LNCAP (cell line): ENCODE measurements at regions not wholly inside any gene's neighbourhood (a gene's known extent, or its start where the extent isn't known, plus 50 kb on each side); places are given as distances from the start of the nearest gene placed in this dataset.

Source experiments
- TF ChIP-seq, protein P1 (sequence below): fragments of 450-650 bp; IDR thresholded peaks from 2 replicates; pipeline ENCODE4 v1.5.1; 2017; ENCODE audit warnings: mild to moderate bottlenecking

DNA sequence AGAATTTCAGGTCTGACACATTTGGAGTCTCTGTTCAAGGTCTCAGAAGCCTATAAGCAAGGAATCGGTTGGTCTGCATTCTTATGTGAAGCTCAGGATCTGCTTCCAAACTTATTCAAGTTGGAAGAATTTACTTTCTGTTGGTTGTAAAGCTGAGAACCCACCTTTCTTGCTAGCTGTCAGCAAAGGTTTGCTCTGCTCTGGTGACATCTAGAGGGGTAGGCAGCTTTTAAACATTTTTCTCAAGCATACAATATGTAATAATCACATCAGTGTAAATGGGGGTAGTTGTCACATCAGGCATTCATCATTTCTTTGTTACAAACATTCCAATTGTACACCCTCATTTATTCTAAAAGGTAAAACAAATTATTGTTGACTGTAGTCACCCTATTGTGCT lies 935.2 kb downstream of the TRAM1L1 start:
- TF ChIP-seq, protein P1, sequence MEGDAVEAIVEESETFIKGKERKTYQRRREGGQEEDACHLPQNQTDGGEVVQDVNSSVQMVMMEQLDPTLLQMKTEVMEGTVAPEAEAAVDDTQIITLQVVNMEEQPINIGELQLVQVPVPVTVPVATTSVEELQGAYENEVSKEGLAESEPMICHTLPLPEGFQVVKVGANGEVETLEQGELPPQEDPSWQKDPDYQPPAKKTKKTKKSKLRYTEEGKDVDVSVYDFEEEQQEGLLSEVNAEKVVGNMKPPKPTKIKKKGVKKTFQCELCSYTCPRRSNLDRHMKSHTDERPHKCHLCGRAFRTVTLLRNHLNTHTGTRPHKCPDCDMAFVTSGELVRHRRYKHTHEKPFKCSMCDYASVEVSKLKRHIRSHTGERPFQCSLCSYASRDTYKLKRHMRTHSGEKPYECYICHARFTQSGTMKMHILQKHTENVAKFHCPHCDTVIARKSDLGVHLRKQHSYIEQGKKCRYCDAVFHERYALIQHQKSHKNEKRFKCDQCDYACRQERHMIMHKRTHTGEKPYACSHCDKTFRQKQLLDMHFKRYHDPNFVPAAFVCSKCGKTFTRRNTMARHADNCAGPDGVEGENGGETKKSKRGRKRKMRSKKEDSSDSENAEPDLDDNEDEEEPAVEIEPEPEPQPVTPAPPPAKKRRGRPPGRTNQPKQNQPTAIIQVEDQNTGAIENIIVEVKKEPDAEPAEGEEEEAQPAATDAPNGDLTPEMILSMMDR = no peak

DNA sequence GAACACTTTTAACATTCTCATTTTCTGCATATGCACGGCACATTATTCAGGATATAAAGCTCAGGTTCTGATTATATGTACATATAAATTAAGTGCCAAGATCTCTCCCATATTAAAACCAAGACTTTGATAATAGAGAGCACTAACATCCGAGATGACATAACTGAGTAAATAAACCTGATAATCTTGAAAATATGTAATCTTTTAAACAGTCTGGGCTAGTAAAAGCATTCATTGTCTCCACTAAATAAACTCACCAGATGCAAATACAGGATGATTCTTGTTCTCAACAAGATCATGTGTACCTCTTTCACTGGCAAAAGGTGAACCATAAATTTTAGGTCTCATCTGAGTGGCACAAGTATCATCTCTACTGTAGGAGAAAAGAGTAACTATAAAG lies 942.2 kb downstream of the TRAM1L1 start:
- TF ChIP-seq, protein P1 = no peak

DNA sequence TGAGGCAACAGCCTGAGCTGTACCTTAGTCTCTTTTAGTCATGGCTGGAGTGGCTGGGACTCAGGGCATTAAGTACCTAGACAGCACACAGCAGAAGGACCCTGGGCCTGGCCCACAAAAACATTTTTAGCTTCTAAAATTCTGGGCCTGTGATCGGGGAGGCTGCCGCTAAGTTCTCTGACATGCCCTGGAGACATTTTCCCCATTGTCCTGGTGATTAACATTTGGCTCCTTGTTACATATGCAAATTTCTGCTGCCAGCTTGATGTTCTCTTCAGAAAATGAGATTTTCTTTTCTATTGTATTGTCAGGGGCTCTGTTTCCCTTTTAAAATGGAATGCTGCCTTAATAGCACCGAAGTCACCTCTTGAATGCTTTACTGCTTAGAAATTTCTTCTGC lies 952.4 kb downstream of the TRAM1L1 start:
- TF ChIP-seq, protein P1 = no peak

DNA sequence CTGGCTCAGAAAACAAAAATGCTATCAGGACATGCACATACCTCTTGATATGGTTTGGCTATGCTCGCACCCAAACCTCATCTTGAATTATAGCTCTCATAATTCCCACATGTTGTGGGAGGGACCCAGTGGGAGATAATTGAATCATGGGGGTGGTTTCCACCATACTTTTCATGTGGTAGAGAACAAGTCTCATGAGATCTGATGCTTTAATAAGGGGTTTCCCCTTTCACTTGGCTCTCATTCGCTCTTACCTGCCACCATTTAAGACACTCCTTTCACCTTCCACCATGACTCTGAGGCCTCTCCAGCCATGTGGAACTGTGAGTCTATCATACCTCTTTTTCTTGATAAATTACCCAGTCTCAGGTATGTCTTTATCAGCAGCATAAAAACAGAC lies 958.6 kb downstream of the TRAM1L1 start:
- TF ChIP-seq, protein P1 = no peak

DNA sequence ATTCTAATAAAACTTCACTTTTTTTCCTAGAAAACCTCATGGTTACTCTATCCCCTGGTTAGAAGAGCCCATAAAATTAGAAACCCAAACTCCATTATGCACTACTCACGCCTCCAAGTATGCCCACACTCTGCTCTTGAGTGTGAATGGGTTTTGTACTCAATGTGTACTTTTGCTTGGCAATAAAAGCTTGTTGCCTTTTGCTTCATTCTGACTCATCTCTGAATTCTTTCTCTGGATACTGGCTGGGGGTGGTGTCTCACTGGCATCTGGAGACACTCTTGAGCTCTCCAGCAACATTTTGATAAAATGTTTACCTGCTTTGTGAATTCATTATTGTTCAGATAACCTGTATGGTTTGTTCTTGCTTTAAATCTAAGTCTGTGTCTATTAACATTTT lies 963.3 kb downstream of the TRAM1L1 start:
- TF ChIP-seq, protein P1 = no peak

DNA sequence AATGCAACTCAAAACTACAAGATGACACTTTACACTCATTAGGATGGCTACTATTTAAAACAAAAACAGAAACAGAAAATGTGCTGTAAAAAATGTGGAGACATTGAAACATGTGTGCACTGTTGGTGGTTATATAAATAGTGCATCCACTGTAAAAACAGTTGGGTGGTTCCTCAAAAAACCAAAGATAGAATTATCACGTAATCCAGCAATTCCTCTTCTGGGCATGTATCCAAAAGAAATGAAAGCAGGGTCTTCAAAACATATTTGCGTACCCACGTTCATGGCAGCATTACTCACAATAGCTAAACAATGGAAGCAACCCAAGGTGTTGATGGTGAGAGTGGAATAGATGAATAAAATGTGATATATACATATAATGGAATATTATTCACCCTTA lies 967.2 kb downstream of the TRAM1L1 start:
- TF ChIP-seq, protein P1 = no peak

DNA sequence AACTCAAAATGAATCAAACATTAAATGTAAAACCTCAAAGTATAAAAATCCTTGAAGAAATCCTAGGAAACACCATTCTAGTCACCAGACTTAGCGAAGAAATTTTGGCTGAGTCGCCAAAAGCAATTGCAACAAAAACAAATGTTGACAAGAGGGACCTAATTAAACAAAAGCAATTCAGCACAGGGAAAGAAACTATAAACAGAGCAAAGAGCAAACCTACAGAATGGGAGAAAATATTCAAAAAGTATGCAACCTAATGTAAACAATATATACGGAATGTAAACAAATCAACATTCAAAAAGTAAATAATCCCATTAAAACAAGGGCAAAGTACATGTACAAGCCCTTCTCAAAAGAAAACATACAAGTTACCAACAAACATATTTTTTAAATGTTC lies 974.7 kb downstream of the TRAM1L1 start:
- TF ChIP-seq, protein P1 = no peak

DNA sequence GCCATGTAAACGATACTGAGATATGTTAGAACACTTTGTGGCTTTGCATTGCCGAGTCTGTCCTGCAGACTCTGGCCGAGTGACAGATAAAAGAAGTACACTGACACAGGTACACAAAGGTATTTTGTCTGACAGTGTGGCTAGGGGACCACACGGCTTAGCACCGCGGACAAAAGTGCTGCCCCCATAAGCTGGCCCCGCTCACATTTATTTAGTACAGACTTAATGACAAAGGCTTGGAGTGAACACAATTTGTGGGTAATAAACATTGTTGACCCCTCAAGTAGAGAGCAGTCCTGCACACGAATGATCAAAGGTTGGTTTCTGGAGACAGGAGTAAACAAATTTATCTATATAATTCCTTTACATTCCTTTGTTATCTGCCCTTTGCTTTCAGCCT lies 976.8 kb downstream of the TRAM1L1 start:
- TF ChIP-seq, protein P1 = no peak
